ENCODE measurements at regions not wholly inside any gene's neighbourhood (a gene's known extent, or its start where the extent isn't known, plus 50 kb on each side); places are given as distances from the start of the nearest gene placed in this dataset.

- Histone ChIP-seq H3K9me3 (ENCODE audit: control insufficient read depth, low read depth, low read length) (no peaks in the 10 kb centered on the region), H3K14ac (ENCODE audit: insufficient read depth, low read length) (no peak overlapping the region), H4K20me1 (ENCODE audit: control insufficient read depth, insufficient read depth, insufficient read length) (no peaks in the 10 kb centered on the region), H3K9ac (ENCODE audit: extremely low read depth, insufficient read length, low read length) (no peak overlapping the region), H4K5ac (ENCODE audit: insufficient read length, low read depth, low read length) (no peak overlapping the region), H2AFZ (ENCODE audit: low read length) (no peak overlapping the region), H4K8ac (replicated peaks; ENCODE audit: insufficient read length, low read depth, low read length) (no peak overlapping the region), H2AK5ac (ENCODE audit: insufficient read length, low read length) (no peak overlapping the region), H3K79me2 (ENCODE audit: insufficient read depth, low read length) (no peaks in the 10 kb centered on the region), H3K79me1 (ENCODE audit: insufficient read depth, low read depth, low read length, poor library complexity, severe bottlenecking) (no peaks in the 10 kb centered on the region), H2BK12ac (ENCODE audit: insufficient read length, low read depth, low read length) (no peak overlapping the region), H3K27ac (ENCODE audit: insufficient read length, low read depth, low read length) (no peak overlapping the region), H2BK20ac (ENCODE audit: low read depth, low read length, poor library complexity, severe bottlenecking) (no peak overlapping the region), H4K91ac (ENCODE audit: insufficient read length, low read depth, low read length) (no peak overlapping the region), H3K27me3 (ENCODE audit: insufficient read depth, low read length) (no peaks in the 10 kb centered on the region), H3K4me2 (ENCODE audit: insufficient read depth, insufficient read length, low read length) (no peak overlapping the region), H3T11ph (ENCODE audit: low read length) (no peak overlapping the region), H2BK15ac (ENCODE audit: low read depth, low read length) (no peak overlapping the region), H2BK5ac (ENCODE audit: insufficient read length, low read length) (no peak overlapping the region), H3K23ac (ENCODE audit: insufficient read length, low read depth, low read length) (no peak overlapping the region), H2BK120ac (ENCODE audit: low read depth, low read length, poor library complexity, severe bottlenecking) (no peak overlapping the region), H3K18ac (ENCODE audit: insufficient read length, low read depth, low read length) (no peak overlapping the region), H3K4me1 (ENCODE audit: insufficient read depth, low read length) (no peaks in the 10 kb centered on the region), H3K23me2 (ENCODE audit: insufficient read length, low read depth, low read length, poor library complexity, severe bottlenecking) (no peaks in the 10 kb centered on the region), H3K4ac (ENCODE audit: low read depth, low read length) (no peak overlapping the region), H3K56ac (ENCODE audit: insufficient read length, low read depth, low read length) (no peak overlapping the region)
- no peak for DNase-seq
- peaks cover 9% of the 10 kb centered on the region for H3K27me3 Mint-ChIP-seq (ENCODE audit: low read depth)
- no peak for TF ChIP-seq CTCF (conservative IDR thresholded peaks at IDR 0.05)
- no peaks in the 10 kb centered on the region for H3K9me3 Mint-ChIP-seq
- H3K4me3 Mint-ChIP-seq = no peak overlapping the region
- no peak overlapping the region for H3K27ac Mint-ChIP-seq
- peaks cover 15 to 17% of the 10 kb centered on the region in 2 experiments for H3K4me1 Mint-ChIP-seq
- no CpG with 5 or more reads among the region's 3 CpGs for WGBS (ENCODE audit: extremely low coverage, insufficient read length, low lambda C conversion rate)
- H3K36me3 Mint-ChIP-seq (ENCODE audit: insufficient read depth in 1 of 3, low read depth in 3 of 3) = no peaks in the 10 kb centered on the region
These were observed 63.6 kb upstream of the EP300 start for GRCh38 chr22:41028841-41029240.

All from H9 (cell line).